Germinal center (tissue), 1 donor: ENCODE measurements at regions not wholly inside any gene's neighbourhood (a gene's known extent, or its start where the extent isn't known, plus 50 kb on each side); places are given as distances from the start of the nearest gene placed in this dataset.

Experiments
- DNase-seq: peaks from one replicate; pipeline ENCODE4 v3.0.0; 2012; ENCODE audit warnings: mixed read lengths, low spot score

DNA sequence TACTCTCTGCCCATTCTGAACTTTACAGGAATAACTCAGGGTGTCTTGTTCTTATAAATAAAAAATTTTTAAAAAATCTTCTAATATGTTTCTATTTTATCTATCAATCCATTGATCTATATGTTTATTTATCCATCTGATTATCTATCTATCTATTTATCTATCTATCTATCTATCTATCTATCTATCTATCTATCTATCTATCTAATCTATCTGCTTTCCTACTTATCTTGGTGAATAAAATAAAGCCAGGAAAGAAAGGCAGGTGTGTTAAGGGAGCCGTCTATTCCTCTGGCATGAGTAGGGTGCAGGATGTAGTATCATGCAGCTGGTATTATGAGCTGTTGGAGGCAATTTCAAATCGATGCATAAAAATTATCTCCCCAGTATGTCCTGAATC lies 153.0 kb downstream of the FOXA2 start:
- DNase-seq: no peak

- no peak for DNase-seq
Measured at GRCh38 chr20:22430746-22431168, 153.6 kb downstream of the FOXA2 start.

DNA sequence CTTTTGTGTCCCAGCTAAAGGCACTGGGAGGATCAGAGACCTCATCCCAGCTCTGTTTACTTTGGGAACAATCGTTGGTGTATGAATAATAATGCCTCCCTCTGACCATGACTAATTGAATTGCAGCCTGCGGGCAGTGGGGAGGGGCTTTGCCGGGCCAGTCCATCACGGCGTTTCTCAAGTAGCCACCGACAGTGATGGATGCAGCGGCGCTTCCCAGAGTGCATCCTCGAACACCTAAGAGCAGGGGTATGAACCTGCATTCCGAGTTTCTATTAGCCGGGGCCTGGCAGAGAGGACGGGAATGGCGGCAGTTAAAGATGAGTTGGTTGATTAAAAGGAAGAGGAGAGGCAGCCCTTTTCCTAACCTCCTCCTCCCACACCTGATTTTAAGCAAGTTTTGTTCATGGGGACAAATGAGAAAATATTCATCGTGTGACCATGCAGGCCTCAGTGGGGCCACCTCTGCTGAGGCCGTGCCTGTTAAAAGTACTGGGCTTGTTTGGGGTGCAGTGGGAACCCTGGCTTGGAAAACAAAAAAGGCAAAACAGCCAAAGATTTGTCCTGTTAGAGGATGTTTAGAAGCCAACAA lies 154.1 kb downstream of the FOXA2 start:
- DNase-seq: no peak

- DNase-seq: no peak
Measured at GRCh38 chr20:22429175-22430153, 154.9 kb downstream of the FOXA2 start.

- DNase-seq: no peak
Measured at GRCh38 chr20:22428051-22428450, 156.3 kb downstream of the FOXA2 start.

DNA sequence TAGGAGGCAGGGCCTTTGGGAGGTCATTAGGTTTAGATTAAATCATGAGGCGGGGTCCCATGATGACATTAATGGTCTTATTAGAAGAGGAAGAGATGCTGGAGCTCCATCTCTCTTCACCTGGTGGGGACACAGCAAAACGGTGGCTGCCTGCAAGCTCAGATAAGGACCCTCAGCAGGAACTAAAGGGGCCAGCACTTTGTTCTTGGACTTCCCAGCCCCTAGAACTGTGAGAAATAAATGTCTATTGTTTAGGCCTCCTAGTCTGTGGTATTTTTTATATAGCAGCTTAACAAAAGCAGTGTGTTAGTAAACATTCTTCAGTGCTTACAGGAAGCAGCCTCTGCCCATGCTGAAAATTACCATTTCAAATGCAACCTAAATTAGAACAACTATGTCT lies 157.6 kb downstream of the FOXA2 start:
- no peak for DNase-seq

DNA sequence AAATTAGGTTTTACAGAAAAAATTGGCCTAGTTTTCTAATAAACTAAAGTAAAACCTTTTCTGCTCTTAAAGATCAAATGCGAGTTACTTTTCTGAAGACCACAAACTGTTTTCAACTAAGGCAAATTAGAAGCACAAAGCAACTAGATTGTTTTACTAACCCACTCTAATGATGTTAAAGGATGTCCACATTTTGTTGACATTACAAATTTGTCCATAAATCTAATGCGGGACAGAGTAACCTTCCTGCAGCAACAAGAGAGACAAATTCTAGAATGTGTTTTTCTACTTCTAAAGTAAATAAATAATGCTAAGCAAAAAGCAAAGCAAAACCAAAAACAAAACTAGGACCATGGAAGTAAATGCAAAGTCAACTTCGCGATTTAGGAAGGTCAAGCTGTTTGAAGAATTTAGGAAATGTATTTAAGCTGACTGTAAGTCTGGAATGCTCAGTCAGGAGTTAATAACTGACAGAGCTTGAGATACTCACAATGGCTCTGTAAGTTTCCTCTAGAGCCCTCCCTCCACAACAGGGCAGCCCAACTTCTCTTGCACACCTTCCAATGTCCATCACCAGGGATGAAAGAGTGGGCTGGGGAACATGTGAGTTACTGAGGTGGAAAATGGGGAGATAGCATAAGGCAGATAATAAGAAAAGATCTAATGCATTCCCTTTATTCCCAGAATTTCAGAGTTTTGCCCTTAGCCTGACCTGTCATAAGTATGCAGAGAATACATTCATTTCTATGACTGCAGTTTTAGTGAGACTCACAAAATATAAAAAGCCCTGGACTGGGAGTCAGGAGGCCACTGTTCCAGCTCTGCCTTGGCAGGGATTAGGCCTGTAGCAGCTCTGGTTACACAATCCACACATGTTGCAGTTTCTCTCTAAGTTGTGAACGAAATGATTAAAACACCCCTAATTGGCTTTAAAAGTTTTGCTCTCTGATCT lies 158.8 kb downstream of the FOXA2 start:
- DNase-seq: no peak

DNA sequence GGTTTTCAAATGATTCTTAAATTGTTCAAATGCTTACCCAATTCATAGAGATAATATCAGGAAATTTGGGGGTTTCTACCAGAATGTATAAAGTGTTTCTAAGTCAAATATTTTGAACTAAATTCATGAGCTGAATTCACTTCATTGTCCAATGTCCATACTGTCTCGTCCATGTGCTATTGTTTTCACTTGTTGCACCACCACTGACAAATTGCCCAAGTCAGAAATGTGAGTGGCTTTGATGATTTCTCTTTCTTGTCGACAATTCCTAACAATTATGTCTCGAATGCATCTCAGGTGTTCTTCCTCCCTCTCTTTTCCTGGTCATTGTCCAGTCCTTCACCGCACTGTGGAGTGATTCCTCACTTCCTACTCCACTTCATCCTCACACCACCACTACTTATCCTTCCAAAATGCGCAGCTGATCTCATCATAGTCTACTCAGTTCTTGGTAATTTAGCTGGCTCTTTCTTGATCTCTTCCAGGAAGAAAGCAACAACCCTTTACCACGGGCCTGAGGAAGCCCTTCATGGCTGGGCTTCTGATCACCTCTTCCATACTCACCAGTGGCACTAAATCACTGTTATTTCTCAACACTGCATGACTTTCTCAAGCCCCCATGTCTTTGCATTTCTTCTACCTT lies 161.1 kb downstream of the FOXA2 start:
- no peak for DNase-seq

GRCh38 chr20:22420116-22420598 lies 164.2 kb downstream of the FOXA2 start:
- DNase-seq: no peak

- no peak for DNase-seq
Measured at GRCh38 chr20:22418738-22419137, 165.6 kb downstream of the FOXA2 start.

GRCh38 chr20:22414305-22414742 lies 170.0 kb downstream of the FOXA2 start:
- DNase-seq: no peak

DNA sequence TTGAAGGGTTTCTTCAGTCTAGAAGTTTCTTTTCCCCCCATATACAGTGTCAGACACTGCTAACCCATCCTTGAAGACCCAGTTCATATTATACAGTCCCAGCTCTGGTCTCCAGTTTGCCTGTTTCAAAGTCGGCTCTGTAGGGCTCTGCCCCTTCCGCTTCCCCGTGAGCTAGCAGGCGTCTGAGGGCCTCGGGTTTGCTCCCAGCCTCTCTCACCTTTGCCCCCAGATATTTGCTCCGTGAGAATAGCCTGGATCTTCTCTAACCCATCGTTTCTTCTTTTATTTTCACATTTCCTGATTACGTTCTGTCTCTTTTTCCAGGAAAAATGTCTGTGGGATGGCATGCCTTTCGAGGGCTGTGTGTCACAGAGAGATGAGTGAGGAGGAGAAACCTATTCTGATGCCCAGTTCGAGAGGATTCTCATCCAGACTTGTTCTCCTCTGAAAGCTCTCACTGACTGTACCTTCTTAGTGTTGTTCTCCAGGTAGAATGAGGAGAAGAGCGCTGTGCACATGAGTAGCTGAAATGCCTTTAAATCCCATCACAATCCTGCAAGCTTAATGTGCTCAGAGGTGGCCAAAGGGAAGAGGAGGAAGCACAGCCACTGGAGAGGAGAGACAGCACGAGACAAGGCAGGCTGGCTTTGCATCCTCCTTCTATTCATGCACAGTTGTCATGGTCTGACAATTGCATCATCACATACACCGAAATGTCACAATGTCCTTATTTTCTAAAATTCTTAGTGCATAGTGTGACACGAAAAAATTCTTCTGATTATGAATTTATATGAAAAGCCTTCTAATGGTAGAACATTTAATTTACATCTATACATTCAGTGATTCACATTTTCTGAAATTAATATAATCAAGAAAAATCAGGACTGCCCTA lies 171.1 kb downstream of the FOXA2 start:
- no peak for DNase-seq

DNA sequence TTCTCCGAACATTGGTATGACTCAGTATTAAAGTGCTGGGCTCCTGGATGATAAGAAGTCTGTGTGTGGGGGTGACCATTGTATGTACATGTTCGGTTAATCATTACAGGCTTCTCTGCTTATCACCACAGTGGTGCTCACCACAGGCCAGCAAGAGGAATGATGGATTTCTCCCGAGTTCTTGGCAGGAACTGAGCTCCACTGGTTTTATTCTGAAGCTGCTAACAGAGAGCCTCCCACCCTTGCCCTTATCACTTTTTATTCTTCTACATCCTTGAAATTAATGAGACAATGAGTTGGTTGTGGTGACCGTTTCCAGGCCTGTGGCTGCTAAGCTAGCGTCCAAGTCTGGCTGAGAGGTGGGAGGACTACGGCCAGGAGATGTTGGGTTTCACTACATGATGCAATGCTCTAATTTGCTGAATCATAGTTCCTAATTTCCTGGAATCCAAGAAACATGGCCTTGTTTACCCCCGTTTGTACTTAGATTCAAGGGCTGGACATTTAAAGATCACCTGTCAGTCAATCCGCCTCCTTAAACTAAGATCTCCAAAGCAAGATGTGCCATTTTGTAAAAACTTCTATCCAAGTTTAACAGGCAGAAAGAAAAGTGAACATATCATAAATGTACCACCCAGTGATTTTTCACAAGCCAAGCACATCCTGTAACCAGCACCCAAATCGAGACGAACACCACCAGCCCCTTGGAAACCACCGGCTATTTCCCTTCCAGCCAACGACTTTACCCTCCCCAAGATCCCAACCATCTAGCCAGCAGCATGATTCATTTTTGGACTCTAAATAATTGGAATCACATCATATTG lies 172.5 kb downstream of the FOXA2 start:
- no peak for DNase-seq

DNA sequence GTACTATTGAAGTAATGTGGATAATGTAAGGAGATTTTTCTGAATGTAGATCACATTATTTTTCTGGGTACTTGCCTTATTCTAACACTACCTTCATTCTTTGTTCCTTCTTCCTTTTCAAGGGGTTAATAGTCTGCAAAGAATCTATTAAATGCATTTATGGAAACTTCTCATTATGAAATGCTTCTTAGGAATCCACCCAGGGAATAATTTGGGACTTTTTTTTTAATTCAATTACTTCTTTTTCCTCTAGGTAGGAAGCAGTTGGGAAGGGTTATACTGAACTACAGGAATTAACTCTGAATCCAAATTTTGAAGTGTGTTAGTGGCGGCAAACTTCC lies 173.1 kb downstream of the FOXA2 start:
- DNase-seq: no peak

- DNase-seq: no peak
Measured at GRCh38 chr20:22410556-22411130, 173.7 kb downstream of the FOXA2 start.

DNA sequence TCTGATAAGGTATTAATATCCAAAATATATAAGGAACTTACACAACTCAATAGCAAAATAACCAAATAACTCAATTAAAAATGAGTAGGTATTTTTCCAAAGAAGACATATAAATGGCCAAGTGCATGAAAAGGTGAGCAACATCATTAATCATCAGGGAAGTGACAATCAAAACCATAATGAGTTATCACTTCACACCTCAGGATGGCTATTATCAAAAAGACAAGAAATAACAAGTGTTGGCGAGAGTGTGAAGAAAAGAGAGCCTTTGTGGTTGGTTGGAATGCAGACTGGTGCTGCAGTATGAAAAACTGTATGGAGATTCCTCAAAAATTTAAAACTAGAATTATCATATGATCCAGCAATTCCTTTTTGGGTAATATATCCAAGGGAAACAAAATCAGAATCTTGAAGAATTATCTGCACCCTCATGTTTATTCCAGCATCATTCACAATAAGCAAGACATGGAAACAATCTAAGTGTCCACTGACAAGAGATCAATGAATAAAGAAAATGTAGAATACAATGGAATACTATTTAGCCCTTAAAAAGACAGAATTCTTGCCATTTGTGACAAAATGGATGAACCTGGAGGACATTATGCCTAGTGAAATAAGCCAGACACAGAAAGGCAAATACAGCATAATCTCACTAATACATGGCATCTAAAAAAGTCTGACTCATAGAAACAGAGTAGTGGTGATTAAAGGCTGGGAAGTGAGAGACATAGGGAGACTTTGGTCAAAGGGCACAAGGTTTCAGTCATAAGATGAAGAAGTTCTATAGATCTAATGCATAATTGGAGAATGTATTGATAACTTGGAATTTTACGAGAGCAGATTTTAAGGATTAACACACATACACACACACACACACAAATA lies 175.6 kb downstream of the FOXA2 start:
- DNase-seq: no peak

GRCh38 chr20:22407237-22408193 lies 176.9 kb downstream of the FOXA2 start:
- DNase-seq: no peak
